Tibial nerve (tissue), 3 donors: ENCODE measurements at regions not wholly inside any gene's neighbourhood (a gene's known extent, or its start where the extent isn't known, plus 50 kb on each side); places are given as distances from the start of the nearest gene placed in this dataset.

Experiments used
- CTCF ChIP-seq, 5 experiments: fragments of 200-600 bp in 3 of 5; fragments of 450-650 bp in 2 of 5; sonication (generic) in 3 of 5; IDR thresholded peaks; one replicate each; pipeline ENCODE4 v1.5.1; 2016 to 2019; ENCODE audit warnings: antibody characterized with exemption in 5 of 5, mild to moderate bottlenecking in 3 of 5, moderate library complexity in 2 of 5
- POLR2A ChIP-seq, 2 donors: fragments of 450-650 bp; IDR thresholded peaks; one replicate each; pipeline ENCODE4 v1.6.1; 2017; ENCODE audit warnings: antibody characterized with exemption in 2 of 2, mild to moderate bottlenecking in 2 of 2, moderate library complexity in 2 of 2

DNA sequence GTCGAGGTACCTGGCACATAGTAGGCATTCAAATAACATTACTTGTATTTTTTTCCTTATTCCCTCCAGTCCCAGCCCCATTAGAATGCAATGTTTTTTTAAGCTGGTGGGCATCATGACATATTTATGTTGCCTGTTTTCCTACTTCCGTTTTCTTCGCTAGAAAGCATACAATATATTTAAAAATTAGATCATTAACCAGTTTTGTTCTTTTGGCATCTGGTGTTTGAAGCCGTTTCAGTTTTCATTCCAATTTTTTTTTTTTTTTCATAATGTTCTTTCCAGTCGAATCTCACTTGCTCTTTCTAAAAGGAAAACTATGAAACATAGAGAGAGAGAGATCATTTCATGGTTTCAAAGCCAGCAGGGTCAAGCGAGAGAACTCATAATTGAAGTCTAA, 228.3 kb upstream of the C9orf72 start:
- TF ChIP-seq POLR2A (IDR thresholded peaks at IDR 0.05) (no peak), CTCF (IDR thresholded peaks at IDR 0.05) (no peak)
